HEK293 (cell line): ENCODE measurements at regions not wholly inside any gene's neighbourhood (a gene's known extent, or its start where the extent isn't known, plus 50 kb on each side); places are given as distances from the start of the nearest gene placed in this dataset.

Experiments
- CTCF ChIA-PET: fragments of 350-600 bp; formaldehyde crosslinking; extraction: SDS; loops from one replicate; lab custom pipeline; 2021; ENCODE audit warnings: antibody characterized with exemption; lab: Yijun Ruan, JAX
- POLR2A ChIA-PET: fragments of 300-600 bp; formaldehyde crosslinking; extraction: SDS; loops from one replicate; lab custom pipeline; 2020; ENCODE audit warnings: antibody characterized with exemption, inconsistent platforms; lab: Yijun Ruan, JAX
- H3K27ac ChIP-seq: fragments of 200-500 bp; sonication (Bioruptor generic); 2 replicates; pipeline ENCODE4 v1.5.1; 2014; ENCODE audit warnings: low read depth, low read length, control low read depth, inconsistent platforms; ENCODE audit errors: extremely low read depth
- H3K36me3 ChIP-seq, 2 experiments: fragments of 200-500 bp in 1 of 2; sonication (Bioruptor generic) in 1 of 2; 1 replicate in 1 of 2; 2 replicates in 1 of 2; pipeline ENCODE4 v1.5.1; 2014 to 2017; ENCODE audit warnings: inconsistent platforms in 2 of 2, low read length in 2 of 2; ENCODE audit not compliant: control insufficient read depth in 2 of 2, insufficient read depth in 1 of 2
- H3K4me1 ChIP-seq: fragments of 200-500 bp; sonication (Bioruptor generic); 2 replicates; pipeline ENCODE4 v1.5.1; 2014; ENCODE audit warnings: mild to moderate bottlenecking, low read length, inconsistent platforms; ENCODE audit not compliant: control insufficient read depth, insufficient read depth
- H3K4me3 ChIP-seq: 2 replicates; pipeline ENCODE4 v1.5.1; 2011; ENCODE audit warnings: low read depth, mild to moderate bottlenecking, control low read depth, low read length, moderate library complexity
- H3K9me3 ChIP-seq: fragments of 200-500 bp; sonication (Bioruptor generic); 2 replicates; pipeline ENCODE4 v1.5.1; 2014; ENCODE audit warnings: low read depth, low read length, inconsistent platforms; ENCODE audit not compliant: control insufficient read depth, insufficient read depth
- ATF2 ChIP-seq: fragments of 450-650 bp; formaldehyde crosslinking; IDR thresholded peaks from 2 replicates; pipeline ENCODE4 v1.5.1; 2016; ENCODE audit warnings: missing biosample characterization, missing genetic modification characterization, low read depth
- BCL11B ChIP-seq: fragments of 450-650 bp; formaldehyde crosslinking; IDR thresholded peaks from 2 replicates; pipeline ENCODE4 v1.5.1; 2016; ENCODE audit warnings: low read depth, missing biosample characterization, missing genetic modification characterization
- CTCF ChIP-seq: fragments of 450-650 bp; formaldehyde crosslinking; IDR thresholded peaks from 2 replicates; pipeline ENCODE4 v1.5.1; 2016; ENCODE audit warnings: missing biosample characterization, missing genetic modification characterization
- GLIS2 ChIP-seq: fragments of 450-650 bp; formaldehyde crosslinking; IDR thresholded peaks from 2 replicates; pipeline ENCODE4 v1.5.1; 2016; ENCODE audit warnings: missing biosample characterization, missing genetic modification characterization
- PRDM1 ChIP-seq: fragments of 450-650 bp; formaldehyde crosslinking; IDR thresholded peaks from 2 replicates; pipeline ENCODE4; 2016; ENCODE audit warnings: missing biosample characterization, missing genetic modification characterization
- SCRT1 ChIP-seq: fragments of 450-650 bp; formaldehyde crosslinking; IDR thresholded peaks from 2 replicates; pipeline ENCODE4 v1.5.1; 2016; ENCODE audit warnings: missing biosample characterization, missing genetic modification characterization, borderline replicate concordance
- SCRT2 ChIP-seq: fragments of 450-650 bp; formaldehyde crosslinking; IDR thresholded peaks from 2 replicates; pipeline ENCODE4 v1.5.1; 2016; ENCODE audit warnings: missing biosample characterization, missing genetic modification characterization
- ZBTB7A ChIP-seq: fragments of 450-650 bp; formaldehyde crosslinking; IDR thresholded peaks from 2 replicates; pipeline ENCODE4 v1.5.1; 2016; ENCODE audit warnings: low read depth, missing biosample characterization, missing genetic modification characterization
- ZNF184 ChIP-seq: fragments of 450-650 bp; IDR thresholded peaks from 2 replicates; pipeline ENCODE4 v1.5.1; 2018; ENCODE audit warnings: missing biosample characterization, mild to moderate bottlenecking, missing genetic modification characterization
- ZNF416 ChIP-seq: fragments of 450-650 bp; formaldehyde crosslinking; IDR thresholded peaks from 2 replicates; pipeline ENCODE4 v1.5.1; 2016; ENCODE audit warnings: missing biosample characterization, missing genetic modification characterization
- ZNF501 ChIP-seq: fragments of 450-650 bp; formaldehyde crosslinking; IDR thresholded peaks from 2 replicates; pipeline ENCODE4 v1.5.1; 2016; ENCODE audit warnings: missing biosample characterization, missing genetic modification characterization
- ZNF514 ChIP-seq: fragments of 450-650 bp; formaldehyde crosslinking; IDR thresholded peaks from 2 replicates; pipeline ENCODE4 v1.5.1; 2016; ENCODE audit warnings: missing biosample characterization, missing genetic modification characterization
- ZNF518A ChIP-seq: fragments of 450-650 bp; formaldehyde crosslinking; conservative IDR thresholded peaks from 2 replicates; pipeline ENCODE4 v1.5.1; 2016; ENCODE audit warnings: low read depth, missing biosample characterization, missing genetic modification characterization
- ZNF544 ChIP-seq: fragments of 450-650 bp; formaldehyde crosslinking; IDR thresholded peaks from 2 replicates; pipeline ENCODE4 v1.5.0; 2017; ENCODE audit warnings: missing biosample characterization, missing genetic modification characterization
- ZNF654 ChIP-seq: fragments of 450-650 bp; formaldehyde crosslinking; IDR thresholded peaks from 2 replicates; pipeline ENCODE4 v1.5.1; 2016; ENCODE audit warnings: low read depth, missing biosample characterization, missing genetic modification characterization
- ZNF664 ChIP-seq: fragments of 450-650 bp; formaldehyde crosslinking; IDR thresholded peaks from 2 replicates; pipeline ENCODE4 v1.5.1; 2016; ENCODE audit warnings: missing biosample characterization, missing genetic modification characterization
- ZNF704 ChIP-seq: fragments of 450-650 bp; formaldehyde crosslinking; IDR thresholded peaks from 2 replicates; pipeline ENCODE4 v1.5.1; 2016; ENCODE audit warnings: missing biosample characterization, missing genetic modification characterization

- no peak overlapping the region for H3K4me3 ChIP-seq
- TF ChIP-seq PRDM1 = 0 out of 2 replicates have a peak, but pooled peaks have one; percentile 17
- TF ChIP-seq ATF2 (tag by site-specific recombination) = no peak
Measured at GRCh38 chrX:109880629-109881028, 122.3 kb upstream of the TMEM164 start.

GRCh38 chrX:109886122-109886761, 116.7 kb upstream of the TMEM164 start:
- Histone ChIP-seq H3K9me3 (no peaks in the 10 kb centered on the region), H3K27ac (no peak overlapping the region), H3K36me3 (no peaks in the 10 kb centered on the region), H3K4me3 (no peak overlapping the region), H3K4me1 (no peaks in the 10 kb centered on the region)
- ChIA-PET POLR2A (no interaction called here), CTCF (interaction anchor here (0.6 to 8.4 kb wide), 25 partner anchors 8 to 1704 kb away, joined by 3 to 166 read pairs (median 4); no protein-coding TSS in a partner anchor)
- TF ChIP-seq ZNF704 (tag by site-specific recombination) (no peak), CTCF (tag by site-specific recombination) (0 out of 2 replicates have a peak, but pooled peaks have one; percentile 45), ZNF184 (tag by site-specific recombination) (no peak), ZNF544 (tag by site-specific recombination) (no peak), ZNF518A (tag by site-specific recombination) (no peak), ZNF416 (tag by site-specific recombination) (no peak), ZNF501 (tag by site-specific recombination) (no peak), GLIS2 (tag by site-specific recombination) (no peak), SCRT2 (peak; percentile 87), ZNF664 (tag by site-specific recombination) (no peak), SCRT1 (tag by site-specific recombination) (peak; percentile 82), ZBTB7A (no peak), BCL11B (tag by site-specific recombination) (0 out of 2 replicates have a peak, but pooled peaks have one; percentile 27), ZNF514 (tag by site-specific recombination) (no peak), ZNF654 (peak; percentile 62)

More at GRCh38 chrX:109880629-109881028, 122.3 kb upstream of the TMEM164 start:
- no peaks in the 10 kb centered on the region for H3K36me3 ChIP-seq
- no peak overlapping the region for H3K27ac ChIP-seq
- ChIA-PET CTCF (interaction anchor here (0.6 to 6.6 kb wide), 8 partner anchors 11 to 395 kb away, joined by 3 to 54 read pairs (median 4); no protein-coding TSS in a partner anchor), POLR2A (no interaction called here)
- no peaks in the 10 kb centered on the region for H3K9me3 ChIP-seq
- H3K4me1 ChIP-seq = no peaks in the 10 kb centered on the region
